CD14-positive monocyte (primary cell): ENCODE measurements at regions not wholly inside any gene's neighbourhood (a gene's known extent, or its start where the extent isn't known, plus 50 kb on each side); places are given as distances from the start of the nearest gene placed in this dataset.

Source experiments
- DNase-seq, 3 donors: peaks; one replicate each; pipeline ENCODE4 v3.0.0-alpha.2; 2011 to 2022
- H2AFZ ChIP-seq: 2 replicates; pipeline ENCODE4 v1.6.0; 2012; ENCODE audit warnings: mild to moderate bottlenecking, low read depth, low read length, inconsistent platforms; ENCODE audit not compliant: insufficient read depth, poor library complexity, severe bottlenecking
- H3K27ac ChIP-seq, 2 donors: 1 replicate in 1 of 2; 2 replicates in 1 of 2; pipeline ENCODE4 v1.5.1; 2012 to 2013; ENCODE audit warnings: low read length in 2 of 2, control low read depth in 1 of 2, inconsistent platforms in 1 of 2, low read depth in 1 of 2, mild to moderate bottlenecking in 1 of 2
- H3K27me3 ChIP-seq, 2 donors: one replicate each; pipeline versions ENCODE4 v1.6.0 to v1.6.1; 2011 to 2013; ENCODE audit warnings: low read length in 2 of 2; ENCODE audit not compliant: control insufficient read depth in 2 of 2, insufficient read depth in 2 of 2
- H3K36me3 ChIP-seq, 2 donors: replicated peaks in 1 of 2; 1 replicate in 1 of 2; 2 replicates in 1 of 2; pipeline versions ENCODE4 v1.5.1 to v1.6.1; 2012 to 2013; ENCODE audit warnings: low read length in 2 of 2, control low read depth in 1 of 2, inconsistent platforms in 1 of 2, mild to moderate bottlenecking in 1 of 2; ENCODE audit not compliant: insufficient read depth in 2 of 2, control insufficient read depth in 1 of 2
- H3K4me1 ChIP-seq, 2 donors: 1 replicate in 1 of 2; 2 replicates in 1 of 2; pipeline versions ENCODE4 v1.5.1 to v1.6.1; 2012 to 2013; ENCODE audit warnings: low read length in 2 of 2, control low read depth in 1 of 2, inconsistent platforms in 1 of 2, mild to moderate bottlenecking in 1 of 2, moderate library complexity in 1 of 2; ENCODE audit not compliant: insufficient read depth in 2 of 2, control insufficient read depth in 1 of 2
- H3K4me2 ChIP-seq: replicated peaks from 2 replicates; pipeline ENCODE3; 2012; ENCODE audit warnings: low read length, moderate library complexity, mild to moderate bottlenecking; ENCODE audit not compliant: poor library complexity, severe bottlenecking; ENCODE audit errors: extremely low read depth
- H3K4me3 ChIP-seq, 3 experiments: fragments of 200-600 bp in 1 of 3; sonication (generic) in 1 of 3; replicated peaks in 1 of 3; 1 replicate in 2 of 3; 2 replicates in 1 of 3; pipeline ENCODE4 v1.5.1; 2011 to 2013; ENCODE audit warnings: low read length in 3 of 3, mild to moderate bottlenecking in 3 of 3, control low read depth in 2 of 3, low read depth in 2 of 3, inconsistent platforms in 1 of 3, moderate library complexity in 1 of 3
- H3K79me2 ChIP-seq: 2 replicates; pipeline ENCODE4 v1.6.0; 2012; ENCODE audit warnings: mild to moderate bottlenecking, control low read depth, inconsistent platforms, low read length, moderate library complexity; ENCODE audit not compliant: insufficient read depth
- H3K9ac ChIP-seq: 2 replicates; pipeline ENCODE4 v1.6.0; 2017; ENCODE audit warnings: low read length, mild to moderate bottlenecking; ENCODE audit not compliant: insufficient read depth, poor library complexity, severe bottlenecking
- H3K9me3 ChIP-seq, 2 donors: replicated peaks in 1 of 2; 1 replicate in 1 of 2; 2 replicates in 1 of 2; pipeline versions ENCODE4 v1.5.1 to v1.6.1; 2012 to 2013; ENCODE audit warnings: low read length in 2 of 2, control low read depth in 1 of 2; ENCODE audit not compliant: control insufficient read depth in 1 of 2, insufficient read depth in 1 of 2
- H4K20me1 ChIP-seq: 2 replicates; pipeline ENCODE4 v1.6.0; 2012; ENCODE audit warnings: mild to moderate bottlenecking, low read length, control low read depth, moderate library complexity; ENCODE audit not compliant: insufficient read depth
- H3K27ac Mint-ChIP-seq, 7 donors: one replicate each; pipeline ENCODE4 v1.8.0; 2020; ENCODE audit warnings: mild to moderate bottlenecking in 7 of 7, mixed read lengths in 7 of 7, moderate library complexity in 6 of 7, inconsistent platforms in 2 of 7
- H3K27me3 Mint-ChIP-seq, 3 donors: one replicate each; pipeline ENCODE4 v1.8.0; 2021 to 2022; ENCODE audit warnings: low read depth in 3 of 3, mild to moderate bottlenecking in 3 of 3, mixed read lengths in 3 of 3, moderate library complexity in 3 of 3, inconsistent platforms in 1 of 3
- H3K36me3 Mint-ChIP-seq, 2 donors: one replicate each; pipeline ENCODE4 v1.8.0; 2020; ENCODE audit warnings: mixed read lengths in 2 of 2, inconsistent platforms in 1 of 2, mild to moderate bottlenecking in 1 of 2
- H3K4me1 Mint-ChIP-seq: one replicate; pipeline ENCODE4 v1.8.0; 2020; ENCODE audit warnings: mild to moderate bottlenecking, mixed read lengths
- H3K4me3 Mint-ChIP-seq, 2 donors: one replicate each; pipeline ENCODE4 v1.8.0; 2020; ENCODE audit warnings: mild to moderate bottlenecking in 2 of 2, mixed read lengths in 2 of 2, moderate library complexity in 1 of 2
- H3K9me3 Mint-ChIP-seq, 7 donors: one replicate each; pipeline ENCODE4 v1.8.0; 2020 to 2022; ENCODE audit warnings: mixed read lengths in 7 of 7, mild to moderate bottlenecking in 6 of 7, moderate library complexity in 6 of 7, inconsistent platforms in 2 of 7
- WGBS: methylation state at CpG from one replicate; pipeline ENCODE4 v1.1.5; 2013; ENCODE audit warnings: missing lambda C conversion rate; ENCODE audit not compliant: insufficient coverage; 5-methylcytosine and 5-hydroxymethylcytosine counted together
- intact Hi-C, 2 donors: fragments of 100-400 bp; cut with micrococcal nuclease; formaldehyde crosslinking; loops; one replicate each; pipeline versions ENCODE4 v1.15.0 to v1.15.1; 2023
- TF ChIP-seq, protein P1 (sequence below): fragments of 200-600 bp; IDR thresholded peaks from one replicate; pipeline ENCODE4 v1.8.0; 2022; ENCODE audit warnings: antibody characterized with exemption, mild to moderate bottlenecking

DNA sequence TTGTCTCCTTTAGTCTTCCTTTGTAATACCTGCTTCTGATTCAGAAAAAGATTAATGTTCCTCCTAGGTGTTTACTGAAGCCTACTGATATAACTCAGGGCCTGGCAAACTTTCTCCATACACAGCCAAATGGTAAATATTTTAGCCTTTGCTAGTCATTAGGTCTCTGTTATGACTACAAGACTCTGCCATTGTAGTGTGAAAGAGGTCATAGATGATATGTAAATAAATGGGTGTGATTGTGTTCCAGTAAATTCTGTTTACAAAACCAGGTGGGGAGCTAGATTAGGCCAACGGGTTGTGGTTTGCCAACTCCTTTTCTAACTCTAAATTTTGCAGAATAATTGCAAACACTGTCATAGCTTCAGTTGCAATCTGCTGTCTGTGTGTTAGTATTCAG, 568.1 kb upstream of the GNPDA2 start:
- H3K36me3 Mint-ChIP-seq: no peaks in the 10 kb centered on the region
- Histone ChIP-seq H3K9ac (no peak overlapping the region), H3K79me2 (no peaks in the 10 kb centered on the region), H3K9me3 (peaks cover 6 to 11% of the 10 kb centered on the region in 2 donors), H2AFZ (no peak overlapping the region), H4K20me1 (no peaks in the 10 kb centered on the region), H3K27me3 (no peaks in the 10 kb centered on the region), H3K27ac (no peak overlapping the region), H3K4me3 (no peak overlapping the region), H3K4me1 (no peaks in the 10 kb centered on the region), H3K36me3 (no peaks in the 10 kb centered on the region), H3K4me2 (no peak overlapping the region)
- no peaks in the 10 kb centered on the region for H3K4me1 Mint-ChIP-seq
- intact Hi-C loops: no loop called here
- no peak overlapping the region for H3K27ac Mint-ChIP-seq
- no CpG with 5 or more reads among the region's 1 CpG for WGBS
- H3K4me3 Mint-ChIP-seq: no peak overlapping the region
- TF ChIP-seq, protein P1, sequence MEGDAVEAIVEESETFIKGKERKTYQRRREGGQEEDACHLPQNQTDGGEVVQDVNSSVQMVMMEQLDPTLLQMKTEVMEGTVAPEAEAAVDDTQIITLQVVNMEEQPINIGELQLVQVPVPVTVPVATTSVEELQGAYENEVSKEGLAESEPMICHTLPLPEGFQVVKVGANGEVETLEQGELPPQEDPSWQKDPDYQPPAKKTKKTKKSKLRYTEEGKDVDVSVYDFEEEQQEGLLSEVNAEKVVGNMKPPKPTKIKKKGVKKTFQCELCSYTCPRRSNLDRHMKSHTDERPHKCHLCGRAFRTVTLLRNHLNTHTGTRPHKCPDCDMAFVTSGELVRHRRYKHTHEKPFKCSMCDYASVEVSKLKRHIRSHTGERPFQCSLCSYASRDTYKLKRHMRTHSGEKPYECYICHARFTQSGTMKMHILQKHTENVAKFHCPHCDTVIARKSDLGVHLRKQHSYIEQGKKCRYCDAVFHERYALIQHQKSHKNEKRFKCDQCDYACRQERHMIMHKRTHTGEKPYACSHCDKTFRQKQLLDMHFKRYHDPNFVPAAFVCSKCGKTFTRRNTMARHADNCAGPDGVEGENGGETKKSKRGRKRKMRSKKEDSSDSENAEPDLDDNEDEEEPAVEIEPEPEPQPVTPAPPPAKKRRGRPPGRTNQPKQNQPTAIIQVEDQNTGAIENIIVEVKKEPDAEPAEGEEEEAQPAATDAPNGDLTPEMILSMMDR: no peak
- H3K9me3 Mint-ChIP-seq: peaks cover 2 to 14% (median 6%) of the 10 kb centered on the region in 7 donors
- no peak for DNase-seq
- no peaks in the 10 kb centered on the region for H3K27me3 Mint-ChIP-seq

DNA sequence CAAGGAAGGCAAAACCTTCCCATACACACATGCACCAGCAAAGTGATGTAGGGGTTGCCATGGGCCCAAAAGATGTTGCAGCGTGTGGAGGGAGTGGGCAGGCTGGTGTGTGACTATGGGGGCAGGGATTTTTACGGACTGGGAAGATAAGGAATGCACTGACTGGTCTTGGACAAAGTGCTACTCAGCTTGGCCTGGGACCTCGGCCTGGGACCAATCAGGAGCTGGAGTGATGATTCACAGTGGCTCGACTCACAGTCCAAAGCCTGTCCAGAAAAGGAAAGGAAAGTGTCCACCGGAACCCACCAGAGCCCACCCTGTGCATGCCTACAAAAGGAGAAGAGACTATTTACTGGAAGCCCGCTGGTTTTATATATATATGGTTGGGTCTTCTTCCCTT, 567.0 kb upstream of the GNPDA2 start:
- H3K27me3 ChIP-seq: no peaks in the 10 kb centered on the region
- H3K27me3 Mint-ChIP-seq: no peaks in the 10 kb centered on the region
- H3K4me1 ChIP-seq: no peaks in the 10 kb centered on the region
- no peaks in the 10 kb centered on the region for H4K20me1 ChIP-seq
- no peak for DNase-seq
- no peaks in the 10 kb centered on the region for H3K36me3 Mint-ChIP-seq
- peaks cover 6 to 10% of the 10 kb centered on the region in 2 donors for H3K9me3 ChIP-seq
- no peak overlapping the region for H3K4me2 ChIP-seq
- H3K36me3 ChIP-seq: no peaks in the 10 kb centered on the region
- H3K4me3 ChIP-seq: no peak overlapping the region
- TF ChIP-seq, protein P1: no peak
- no peak overlapping the region for H2AFZ ChIP-seq
- no peak overlapping the region for H3K4me3 Mint-ChIP-seq
- intact Hi-C loops: no loop called here
- no peak overlapping the region for H3K27ac Mint-ChIP-seq
- no peaks in the 10 kb centered on the region for H3K79me2 ChIP-seq
- WGBS: 93% methylated on average over 5 of the region's 6 CpGs
- H3K27ac ChIP-seq: no peak overlapping the region
- no peak overlapping the region for H3K9ac ChIP-seq
- no peaks in the 10 kb centered on the region for H3K4me1 Mint-ChIP-seq
- H3K9me3 Mint-ChIP-seq: peaks cover 2 to 14% (median 6%) of the 10 kb centered on the region in 7 donors
